Activated naive CD8-positive, alpha-beta T cell treated with anti-CD3 and anti-CD28 coated beads, Interleukin-2, amount 10 ng/mL, durations not matched to agents 7 days and 5 days (primary cell): ENCODE measurements at regions not wholly inside any gene's neighbourhood (a gene's known extent, or its start where the extent isn't known, plus 50 kb on each side); places are given as distances from the start of the nearest gene placed in this dataset.

ENCODE experiments used
- ATAC-seq: fragments of 150-1000 bp; cut with Tn5 transposase; one replicate; pipeline ENCODE4 v1.10.0; 2021; ENCODE audit warnings: low read depth, moderate library complexity
- POLR2A ChIA-PET: fragments of 350-600 bp; sonication (Branson Sonifier 250); formaldehyde crosslinking; loops from one replicate; lab custom pipeline; 2021; ENCODE audit warnings: antibody characterized with exemption; lab: Charles Lee
- DNase-seq: peaks from one replicate; pipeline ENCODE4 v3.0.0; 2021
- H3K27ac Mint-ChIP-seq: one replicate; pipeline ENCODE4 v1.8.0; 2022; ENCODE audit warnings: mild to moderate bottlenecking, mixed read lengths
- H3K27me3 Mint-ChIP-seq: one replicate; pipeline ENCODE4 v1.8.0; 2022; ENCODE audit warnings: mild to moderate bottlenecking, moderate library complexity, mixed read lengths
- H3K36me3 Mint-ChIP-seq: one replicate; pipeline ENCODE4 v1.8.0; 2021; ENCODE audit warnings: mild to moderate bottlenecking, mixed read lengths
- H3K4me1 Mint-ChIP-seq: one replicate; pipeline ENCODE4 v1.8.0; 2021; ENCODE audit warnings: mixed read lengths
- H3K4me3 Mint-ChIP-seq: one replicate; pipeline ENCODE4 v1.8.0; 2022; ENCODE audit warnings: mild to moderate bottlenecking, moderate library complexity, mixed read lengths
- H3K9me3 Mint-ChIP-seq: one replicate; pipeline ENCODE4 v1.8.0; 2021; ENCODE audit warnings: mixed read lengths

DNA sequence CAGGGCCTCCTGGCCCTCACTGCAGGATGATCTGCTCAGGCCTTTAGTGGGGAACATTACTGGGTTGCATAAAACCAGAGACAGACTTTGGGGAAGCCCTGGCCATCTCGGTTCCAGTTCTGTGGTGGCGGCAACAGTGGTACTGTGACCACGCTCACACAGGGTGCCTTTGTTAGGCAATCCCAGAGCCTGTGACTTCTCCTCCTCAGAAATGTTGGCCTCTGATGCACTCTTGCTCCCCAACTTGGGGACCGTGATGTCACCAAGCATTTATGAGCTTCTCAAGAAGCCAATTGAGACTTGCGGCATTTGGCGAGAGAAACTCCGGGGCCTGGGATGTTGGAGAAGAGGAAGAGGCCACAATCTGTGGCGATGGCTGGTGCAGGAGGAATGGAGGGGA lies 80.9 kb upstream of the PKDCC start:
- H3K36me3 Mint-ChIP-seq, result no peaks in the 10 kb centered on the region
- no peaks in the 10 kb centered on the region for H3K9me3 Mint-ChIP-seq
- H3K27ac Mint-ChIP-seq, result no peak overlapping the region
- POLR2A ChIA-PET, result no interaction called here
- H3K27me3 Mint-ChIP-seq, result peaks cover 6% of the 10 kb centered on the region
- DNase-seq (no peak), ATAC-seq (no peak)
- H3K4me3 Mint-ChIP-seq, result no peak overlapping the region
- H3K4me1 Mint-ChIP-seq, result no peaks in the 10 kb centered on the region

DNA sequence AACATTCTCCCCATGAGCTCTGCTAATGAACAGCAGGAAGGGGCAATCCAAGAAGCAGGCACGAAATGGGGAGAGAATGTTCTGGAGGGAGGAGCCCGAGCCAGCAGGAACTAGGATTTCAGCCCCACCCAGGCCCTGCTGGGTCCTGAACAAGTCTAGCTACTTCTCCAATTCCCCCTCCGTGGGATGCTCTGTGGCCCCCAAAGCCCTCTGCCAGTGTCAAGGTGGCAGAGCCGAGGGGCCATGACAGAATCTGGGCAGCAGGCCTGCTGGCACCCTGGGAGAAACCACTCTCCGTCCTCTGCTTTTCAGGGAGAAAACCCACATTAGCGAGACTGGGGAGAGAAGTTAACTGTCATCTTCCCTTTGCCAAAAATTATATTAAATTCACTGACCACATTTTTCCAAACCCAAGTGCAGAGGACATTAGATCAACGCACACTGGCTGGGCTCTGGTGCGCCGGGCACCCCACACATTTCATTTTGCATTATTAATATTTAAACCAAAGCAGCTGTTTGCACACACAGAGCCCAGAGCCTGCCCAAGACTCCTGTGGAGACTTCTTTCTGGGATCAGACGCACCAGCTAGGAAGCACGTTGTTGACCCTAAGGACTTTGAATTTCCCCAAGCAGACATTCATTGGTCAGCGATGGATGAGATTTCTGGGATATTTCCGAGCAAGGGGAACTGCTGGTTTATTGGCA lies 80.2 kb upstream of the PKDCC start:
- H3K4me3 Mint-ChIP-seq, result no peak overlapping the region
- POLR2A ChIA-PET, result no interaction called here
- H3K36me3 Mint-ChIP-seq, result no peaks in the 10 kb centered on the region
- H3K27me3 Mint-ChIP-seq, result peaks cover 2% of the 10 kb centered on the region
- no peak overlapping the region for H3K27ac Mint-ChIP-seq
- H3K9me3 Mint-ChIP-seq, result no peaks in the 10 kb centered on the region
- ATAC-seq (no peak), DNase-seq (no peak)
- H3K4me1 Mint-ChIP-seq, result no peaks in the 10 kb centered on the region

DNA sequence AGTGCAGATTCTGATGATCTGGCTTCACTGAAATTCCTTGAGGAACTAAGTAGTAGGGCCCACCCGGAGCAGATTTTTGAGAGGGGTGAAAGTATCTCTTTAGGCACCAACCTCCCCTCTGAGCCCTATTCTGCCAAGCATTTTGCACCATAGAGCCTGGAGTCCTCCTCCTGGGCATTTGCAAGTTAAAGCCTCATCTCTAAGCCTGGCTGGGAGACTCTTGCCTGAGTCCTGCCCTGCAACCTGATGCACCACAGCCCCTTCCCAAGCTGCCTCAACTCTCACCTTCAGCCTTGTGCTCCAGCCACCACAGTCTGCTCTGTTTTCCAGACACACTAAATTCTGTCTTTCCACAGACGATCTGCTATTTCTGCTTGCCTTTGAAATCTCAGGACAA lies 79.6 kb upstream of the PKDCC start:
- no peak overlapping the region for H3K27ac Mint-ChIP-seq
- no peak overlapping the region for H3K4me3 Mint-ChIP-seq
- H3K27me3 Mint-ChIP-seq, result peaks cover 2% of the 10 kb centered on the region
- no peaks in the 10 kb centered on the region for H3K9me3 Mint-ChIP-seq
- no peak for ATAC-seq
- no peaks in the 10 kb centered on the region for H3K36me3 Mint-ChIP-seq
- POLR2A ChIA-PET, result no interaction called here
- H3K4me1 Mint-ChIP-seq, result no peaks in the 10 kb centered on the region
- no peak for DNase-seq

DNA sequence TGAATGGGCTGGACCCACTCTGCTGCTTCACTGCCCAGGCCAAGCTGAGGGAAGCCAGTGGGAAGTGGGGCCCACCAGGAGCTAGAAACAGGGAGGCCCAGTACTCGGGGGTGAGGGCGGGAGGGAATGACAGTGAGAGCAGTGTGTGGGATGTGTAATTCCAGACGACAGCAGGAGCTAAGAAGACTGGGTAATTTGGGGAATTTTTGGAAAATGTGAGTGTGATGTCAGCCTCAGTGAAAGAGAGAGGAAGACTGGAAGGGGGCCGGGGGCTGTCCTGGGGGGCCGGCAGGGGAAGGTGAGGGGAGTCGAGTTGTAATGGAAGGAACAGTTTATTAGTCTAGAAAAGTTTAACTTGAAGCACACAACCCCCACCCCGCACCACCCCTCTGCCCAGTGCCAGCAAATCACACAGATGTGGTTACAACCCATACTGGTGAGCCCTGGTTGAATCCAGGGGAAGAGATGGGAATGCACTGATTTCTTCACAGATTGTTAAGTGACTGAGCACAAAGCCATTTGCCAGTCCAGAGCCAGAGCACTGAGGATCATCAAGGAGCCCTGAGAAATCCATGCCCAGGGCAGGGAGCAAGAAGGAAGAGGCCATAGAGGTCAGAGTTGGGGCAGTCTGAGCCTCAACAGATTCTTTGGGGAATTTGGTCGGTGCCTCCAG lies 76.7 kb upstream of the PKDCC start:
- Mint-ChIP-seq H3K4me3 (no peak overlapping the region), H3K9me3 (no peaks in the 10 kb centered on the region), H3K36me3 (no peaks in the 10 kb centered on the region), H3K27ac (no peak overlapping the region), H3K4me1 (no peaks in the 10 kb centered on the region), H3K27me3 (peaks cover 2% of the 10 kb centered on the region)
- DNase-seq (no peak), ATAC-seq (no peak)
- POLR2A ChIA-PET, result no interaction called here

DNA sequence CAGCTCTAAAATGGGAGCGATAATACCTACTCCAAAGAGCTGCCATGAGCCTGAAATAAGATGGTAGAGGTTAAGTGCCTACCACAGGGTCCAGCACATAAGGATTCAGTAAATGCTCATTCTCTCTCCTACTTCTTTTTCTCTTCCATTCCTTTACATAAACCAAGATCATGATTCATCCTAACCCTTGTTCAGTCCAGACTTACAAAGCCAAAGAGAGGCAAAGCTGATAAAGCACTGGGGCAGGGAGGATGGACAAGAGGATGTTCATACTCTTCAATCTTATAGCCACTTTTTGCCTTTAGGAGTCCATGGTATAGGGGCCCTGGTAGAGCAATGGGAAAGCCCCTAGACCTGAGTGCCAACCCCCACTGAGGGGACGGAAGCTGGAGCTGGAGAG lies 75.6 kb upstream of the PKDCC start:
- POLR2A ChIA-PET, result no interaction called here
- peaks cover 2% of the 10 kb centered on the region for H3K27me3 Mint-ChIP-seq
- H3K27ac Mint-ChIP-seq, result no peak overlapping the region
- no peak for ATAC-seq
- no peaks in the 10 kb centered on the region for H3K4me1 Mint-ChIP-seq
- no peak for DNase-seq
- no peaks in the 10 kb centered on the region for H3K9me3 Mint-ChIP-seq
- no peak overlapping the region for H3K4me3 Mint-ChIP-seq
- no peaks in the 10 kb centered on the region for H3K36me3 Mint-ChIP-seq

DNA sequence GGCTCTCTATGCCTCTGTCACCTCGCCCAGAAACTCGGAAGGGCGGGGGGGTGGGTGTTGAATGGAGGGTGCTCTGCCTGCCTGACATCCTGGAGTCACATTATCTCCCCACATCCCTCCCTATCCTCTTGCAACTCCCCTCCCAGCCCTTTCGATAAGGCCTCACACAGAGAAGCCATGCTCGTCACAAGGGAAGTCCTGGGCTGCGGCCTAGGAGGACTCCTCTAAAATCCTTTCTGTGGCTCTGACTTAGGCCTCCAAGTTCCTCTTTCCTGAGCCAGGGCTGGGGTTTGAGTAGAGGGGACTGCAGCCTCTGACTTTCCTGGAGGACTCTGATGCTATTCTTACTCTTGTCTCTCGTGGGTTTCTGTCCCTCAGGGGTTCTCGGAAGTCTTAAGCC lies 75.0 kb upstream of the PKDCC start:
- POLR2A ChIA-PET, result no interaction called here
- Mint-ChIP-seq H3K4me1 (no peaks in the 10 kb centered on the region), H3K9me3 (no peaks in the 10 kb centered on the region), H3K4me3 (no peak overlapping the region), H3K27me3 (peaks cover 2% of the 10 kb centered on the region), H3K27ac (no peak overlapping the region), H3K36me3 (no peaks in the 10 kb centered on the region)
- DNase-seq (no peak), ATAC-seq (no peak)

DNA sequence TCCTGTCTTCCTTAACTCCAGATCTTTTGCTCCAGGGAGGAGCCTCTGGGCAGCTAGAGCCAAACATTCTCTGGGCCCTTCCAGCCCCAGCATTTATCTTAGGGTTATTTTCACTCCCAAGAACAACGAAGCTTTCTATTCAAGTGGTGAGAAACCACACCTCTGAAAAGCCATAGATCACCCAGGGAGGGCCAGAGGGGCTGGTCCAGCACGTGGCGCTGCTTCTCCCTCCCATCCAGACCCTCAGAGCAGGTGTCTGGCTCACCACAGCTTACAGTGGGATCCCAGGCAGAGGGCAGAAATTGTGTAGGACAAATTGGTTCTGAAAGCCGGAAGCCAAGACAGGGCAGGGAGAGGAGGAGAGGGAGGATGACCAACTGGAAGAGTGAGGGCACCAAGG lies 74.0 kb upstream of the PKDCC start:
- H3K27me3 Mint-ChIP-seq, result peaks cover 5% of the 10 kb centered on the region
- H3K27ac Mint-ChIP-seq, result no peak overlapping the region
- H3K4me3 Mint-ChIP-seq, result no peak overlapping the region
- POLR2A ChIA-PET, result no interaction called here
- DNase-seq (no peak), ATAC-seq (no peak)
- no peaks in the 10 kb centered on the region for H3K36me3 Mint-ChIP-seq
- H3K9me3 Mint-ChIP-seq, result peaks cover 1% of the 10 kb centered on the region
- H3K4me1 Mint-ChIP-seq, result no peaks in the 10 kb centered on the region

DNA sequence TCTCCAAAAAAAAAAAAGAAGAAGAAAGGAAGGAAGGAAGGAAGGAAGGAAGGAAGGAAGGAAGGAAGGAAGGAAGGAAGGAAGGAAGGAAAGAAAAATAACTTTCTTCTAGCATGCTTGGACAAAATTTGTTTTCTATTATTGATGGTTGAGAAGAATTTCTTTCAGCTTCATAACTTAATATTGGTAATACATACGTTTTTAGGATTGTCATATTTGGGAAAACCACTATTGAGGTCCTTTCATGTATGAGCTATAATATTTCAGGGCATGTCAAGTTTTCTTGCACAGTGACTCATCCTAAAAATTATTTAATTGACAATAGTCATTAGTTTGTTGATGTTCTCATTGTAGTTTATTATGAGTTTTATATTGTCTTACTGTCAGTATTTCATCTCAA lies 66.4 kb upstream of the PKDCC start:
- H3K4me3 Mint-ChIP-seq, result no peak overlapping the region
- no peak overlapping the region for H3K27ac Mint-ChIP-seq
- peaks cover 1% of the 10 kb centered on the region for H3K9me3 Mint-ChIP-seq
- POLR2A ChIA-PET, result no interaction called here
- peaks cover 8% of the 10 kb centered on the region for H3K27me3 Mint-ChIP-seq
- no peaks in the 10 kb centered on the region for H3K4me1 Mint-ChIP-seq
- DNase-seq, result no peak
- no peaks in the 10 kb centered on the region for H3K36me3 Mint-ChIP-seq
- ATAC-seq, result no peak

DNA sequence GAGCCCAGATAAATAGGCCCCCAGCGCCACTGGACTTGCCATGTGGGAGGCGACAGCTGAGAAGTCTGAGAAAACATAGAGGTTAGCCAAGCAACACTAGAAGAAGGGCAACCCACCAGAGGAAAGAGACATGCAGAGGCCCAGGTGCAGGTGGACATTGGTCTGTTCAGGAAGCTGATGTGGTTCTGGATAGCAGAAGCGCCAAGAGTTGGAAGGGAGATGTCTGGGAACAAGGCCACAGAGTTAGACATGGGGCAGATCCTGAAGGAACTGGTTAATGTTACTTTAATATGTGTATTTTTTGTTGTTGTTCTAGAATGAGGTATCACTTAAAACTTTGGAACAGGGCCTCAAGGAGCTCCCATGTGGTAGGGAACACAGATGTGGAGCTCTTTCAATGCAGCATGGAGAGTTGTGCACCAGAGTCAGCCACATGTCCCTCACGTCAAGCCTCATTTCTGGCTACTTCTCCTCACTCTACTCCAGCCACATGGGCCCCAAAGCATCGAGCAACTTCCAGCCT lies 62.2 kb upstream of the PKDCC start:
- ATAC-seq, result no peak
- Mint-ChIP-seq H3K27me3 (peaks cover 9% of the 10 kb centered on the region), H3K27ac (no peak overlapping the region), H3K36me3 (no peaks in the 10 kb centered on the region), H3K4me1 (no peaks in the 10 kb centered on the region), H3K4me3 (no peak overlapping the region), H3K9me3 (no peaks in the 10 kb centered on the region)
- DNase-seq, result no peak
- POLR2A ChIA-PET, result no interaction called here

DNA sequence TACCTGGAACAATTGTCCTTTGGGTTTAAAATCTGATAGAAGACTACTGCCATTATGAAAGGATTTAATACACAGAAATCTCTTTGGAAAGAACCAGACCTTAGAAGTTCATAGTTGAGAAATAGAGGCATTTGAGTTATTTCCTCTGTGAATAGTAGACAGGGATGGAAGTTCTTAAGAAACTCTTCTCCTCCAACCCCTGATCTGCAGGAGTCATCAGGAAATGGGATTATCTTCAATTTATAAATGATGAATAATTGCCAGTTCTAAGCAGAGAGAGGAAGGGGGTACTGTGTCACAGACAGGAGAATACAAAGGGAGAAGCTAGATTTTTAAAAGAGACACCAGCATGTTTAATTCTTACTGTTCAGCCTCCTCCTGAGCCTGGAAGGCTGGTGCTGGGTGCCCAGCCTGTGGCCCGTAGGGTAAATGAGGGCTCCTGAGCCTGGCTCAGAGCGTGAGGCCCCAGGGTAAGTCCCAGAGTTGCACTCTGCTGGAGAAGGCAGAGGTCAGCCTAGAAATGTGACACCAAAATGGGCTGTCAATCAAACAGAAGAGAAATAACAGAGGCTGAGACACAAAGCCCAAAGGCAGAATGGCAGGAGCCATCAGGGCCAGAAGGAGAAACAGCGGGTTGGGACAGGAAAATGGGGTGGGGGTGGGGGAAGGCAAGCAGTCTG lies 58.2 kb upstream of the PKDCC start:
- POLR2A ChIA-PET, result no interaction called here
- Mint-ChIP-seq H3K4me3 (no peak overlapping the region), H3K27me3 (peaks cover 5% of the 10 kb centered on the region), H3K27ac (no peak overlapping the region), H3K4me1 (no peaks in the 10 kb centered on the region), H3K36me3 (no peaks in the 10 kb centered on the region), H3K9me3 (no peaks in the 10 kb centered on the region)
- DNase-seq, result no peak
- no peak for ATAC-seq

DNA sequence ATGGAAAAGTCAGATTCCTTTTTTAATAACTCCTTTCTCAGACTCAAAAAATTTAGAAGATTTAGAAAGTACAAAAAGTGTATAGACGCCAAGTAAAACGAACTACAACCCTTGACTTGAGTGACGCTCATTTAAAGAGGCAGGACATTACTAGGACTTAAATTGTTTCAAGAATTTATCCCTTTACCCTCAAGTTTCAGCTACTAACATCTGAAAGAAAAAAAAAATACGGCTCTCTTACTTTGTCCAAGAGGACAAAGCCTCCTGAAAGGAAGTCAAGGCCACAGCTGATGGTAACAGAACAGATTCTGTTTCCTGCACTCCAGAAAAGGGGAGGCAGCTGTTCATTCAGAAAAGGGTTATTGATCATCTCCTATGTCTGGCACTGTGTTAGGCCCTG lies 57.6 kb upstream of the PKDCC start:
- no peak overlapping the region for H3K27ac Mint-ChIP-seq
- H3K9me3 Mint-ChIP-seq, result no peaks in the 10 kb centered on the region
- no peak for ATAC-seq
- H3K4me3 Mint-ChIP-seq, result no peak overlapping the region
- no peak for DNase-seq
- peaks cover 5% of the 10 kb centered on the region for H3K27me3 Mint-ChIP-seq
- no peaks in the 10 kb centered on the region for H3K36me3 Mint-ChIP-seq
- H3K4me1 Mint-ChIP-seq, result no peaks in the 10 kb centered on the region
- POLR2A ChIA-PET, result no interaction called here

DNA sequence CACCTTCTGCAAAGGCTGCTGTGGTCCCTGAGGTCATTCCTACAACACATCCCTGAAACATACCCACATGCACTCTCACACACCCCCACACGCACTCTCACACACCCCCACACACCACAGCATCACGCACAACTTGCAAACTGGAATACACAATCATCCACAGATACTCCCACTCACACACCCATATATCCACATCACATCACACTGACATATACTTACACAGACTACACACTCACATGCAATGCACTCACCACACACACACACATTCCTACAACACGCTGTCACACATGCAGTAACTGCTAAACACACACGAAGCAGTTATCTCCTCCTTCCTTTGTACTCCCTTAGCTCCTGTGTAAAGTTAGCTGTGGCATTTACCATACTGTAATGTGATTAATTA lies 57.1 kb upstream of the PKDCC start:
- ATAC-seq (no peak), DNase-seq (no peak)
- Mint-ChIP-seq H3K4me3 (no peak overlapping the region), H3K36me3 (no peaks in the 10 kb centered on the region), H3K9me3 (no peaks in the 10 kb centered on the region), H3K4me1 (no peaks in the 10 kb centered on the region), H3K27ac (no peak overlapping the region), H3K27me3 (peaks cover 5% of the 10 kb centered on the region)
- POLR2A ChIA-PET, result no interaction called here

DNA sequence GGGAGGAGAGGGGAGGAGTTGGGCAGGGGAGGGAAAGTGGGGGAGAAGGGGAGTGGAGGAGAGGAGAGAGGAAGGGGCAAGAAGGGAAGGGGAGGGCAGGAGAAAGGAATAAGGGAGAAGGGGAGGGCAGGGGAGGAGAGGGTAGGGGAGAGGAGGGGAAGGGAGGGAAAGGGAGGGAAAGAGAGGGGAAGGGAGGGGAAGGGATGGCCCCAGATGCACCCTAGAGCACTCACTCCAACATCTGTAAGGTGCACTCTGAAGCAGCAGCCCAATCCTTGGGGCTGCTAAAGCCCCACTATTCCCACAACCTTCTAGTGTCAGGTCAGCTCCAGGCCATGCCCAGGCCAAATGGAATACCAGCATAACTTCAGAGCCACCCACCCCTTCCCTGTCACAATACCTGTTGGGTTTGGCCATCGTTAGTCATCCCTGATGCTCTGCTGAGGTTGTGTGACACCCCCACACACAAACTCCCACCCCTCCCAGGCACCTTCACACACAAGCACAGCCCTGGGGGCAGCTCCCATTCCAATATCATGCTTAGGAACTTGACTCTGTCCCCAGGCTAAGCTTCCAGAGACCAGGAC lies 55.7 kb upstream of the PKDCC start:
- H3K36me3 Mint-ChIP-seq, result no peaks in the 10 kb centered on the region
- H3K9me3 Mint-ChIP-seq, result no peaks in the 10 kb centered on the region
- H3K27me3 Mint-ChIP-seq, result peaks cover 5% of the 10 kb centered on the region
- no peak for DNase-seq
- no peaks in the 10 kb centered on the region for H3K4me1 Mint-ChIP-seq
- POLR2A ChIA-PET, result no interaction called here
- no peak overlapping the region for H3K4me3 Mint-ChIP-seq
- no peak overlapping the region for H3K27ac Mint-ChIP-seq
- ATAC-seq, result no peak
